Anterior cingulate cortex (tissue), 58 donors: ENCODE measurements at regions not wholly inside any gene's neighbourhood (a gene's known extent, or its start where the extent isn't known, plus 50 kb on each side); places are given as distances from the start of the nearest gene placed in this dataset.

ENCODE experiments used
- DNase-seq, 58 donors: peaks; one replicate each; lab custom pipeline; 2025; lab: John Stamatoyannopoulos, UW

- peak in 36 of 58 donors; percentile 5 to 80 (median 34) for DNase-seq
Observed at GRCh38 chr6:19303383-19303782, 533.8 kb upstream of the ID4 start.

GRCh38 chr6:19309661-19310060 is 527.5 kb upstream of the ID4 start:
- no peak for DNase-seq

- DNase-seq: no peak
Observed at GRCh38 chr6:19311786-19312185, 525.4 kb upstream of the ID4 start.

- DNase-seq: no peak
Observed at GRCh38 chr6:19312241-19312978, 524.8 kb upstream of the ID4 start.

- DNase-seq: no peak
Observed at GRCh38 chr6:19317431-19317986, 519.7 kb upstream of the ID4 start.

- DNase-seq: no peak
Observed at GRCh38 chr6:19319005-19319404, 518.2 kb upstream of the ID4 start.

GRCh38 chr6:19320111-19320581 is 517.0 kb upstream of the ID4 start:
- peak in 1 of 58 donors; percentile 2 for DNase-seq

- DNase-seq: no peak
Observed at GRCh38 chr6:19322691-19323485, 514.3 kb upstream of the ID4 start.

- no peak for DNase-seq
Observed at GRCh38 chr6:19324376-19324775, 512.8 kb upstream of the ID4 start.

- DNase-seq: peak in 3 of 58 donors; percentile 2 to 56 (median 22)
Observed at GRCh38 chr6:19325335-19325789, 511.8 kb upstream of the ID4 start.

GRCh38 chr6:19327241-19327640 is 509.9 kb upstream of the ID4 start:
- DNase-seq: no peak

- no peak for DNase-seq
Observed at GRCh38 chr6:19327661-19328060, 509.5 kb upstream of the ID4 start.

- no peak for DNase-seq
Observed at GRCh38 chr6:19329078-19329477, 508.1 kb upstream of the ID4 start.

GRCh38 chr6:19331089-19331488 is 506.1 kb upstream of the ID4 start:
- no peak for DNase-seq

- no peak for DNase-seq
Observed at GRCh38 chr6:19332806-19333460, 504.2 kb upstream of the ID4 start.

GRCh38 chr6:19333936-19334335 is 503.2 kb upstream of the ID4 start:
- DNase-seq: no peak

- no peak for DNase-seq
Observed at GRCh38 chr6:19336579-19336978, 500.6 kb upstream of the ID4 start.

- DNase-seq: no peak
Observed at GRCh38 chr6:19337101-19337500, 500.1 kb upstream of the ID4 start.

GRCh38 chr6:19342616-19343015 is 494.6 kb upstream of the ID4 start:
- no peak for DNase-seq

GRCh38 chr6:19349429-19349828 is 487.7 kb upstream of the ID4 start:
- no peak for DNase-seq

GRCh38 chr6:19354181-19354580 is 483.0 kb upstream of the ID4 start:
- no peak for DNase-seq
